Prostate gland (tissue), 2 donors: ENCODE measurements at regions not wholly inside any gene's neighbourhood (a gene's known extent, or its start where the extent isn't known, plus 50 kb on each side); places are given as distances from the start of the nearest gene placed in this dataset.

Experiments
- DNase-seq: peaks from one replicate; pipeline ENCODE4 v3.0.0-alpha.2; 2019; ENCODE audit warnings: low spot score
- H3K27ac ChIP-seq, 2 donors: fragments of 200-600 bp; sonication (generic); 2 replicates each; pipeline ENCODE4 v1.5.1; 2017 to 2019
- H3K27me3 ChIP-seq: fragments of 200-600 bp; sonication (generic); replicated peaks from 2 replicates; pipeline ENCODE4 v1.5.1; 2019; ENCODE audit not compliant: insufficient read depth
- H3K36me3 ChIP-seq, 2 donors: fragments of 200-600 bp; sonication (generic); 1 replicate in 1 of 2; 2 replicates in 1 of 2; pipeline versions ENCODE4 v1.5.1 to v1.8.1; 2017 to 2019
- H3K4me1 ChIP-seq: fragments of 200-600 bp; sonication (generic); replicated peaks from 2 replicates; pipeline ENCODE4 v1.5.1; 2019
- H3K4me3 ChIP-seq, 2 donors: fragments of 200-600 bp; sonication (generic); 2 replicates each; pipeline ENCODE4 v1.5.1; 2017 to 2019
- H3K9me3 ChIP-seq: fragments of 200-600 bp; sonication (generic); 2 replicates; pipeline ENCODE4 v1.5.1; 2017
- POLR2A ChIP-seq: fragments of 450-650 bp; IDR thresholded peaks from one replicate; pipeline ENCODE4 v1.6.1; 2016; ENCODE audit warnings: antibody characterized with exemption, mild to moderate bottlenecking
- POLR2AphosphoS5 ChIP-seq: sonication (generic); formaldehyde crosslinking; IDR thresholded peaks from one replicate; pipeline ENCODE4 v1.6.1; 2017; ENCODE audit warnings: antibody characterized with exemption
- WGBS: methylation state at CpG from one replicate; pipeline ENCODE4 v1.1.5; 2018; 5-methylcytosine and 5-hydroxymethylcytosine counted together
- intact Hi-C: fragments of 100-400 bp; cut with DNase I; formaldehyde crosslinking; loops from one replicate; pipeline ENCODE4 v1.14.2; 2022
- TF ChIP-seq, protein P1 (sequence below), 4 experiments: fragments of 200-600 bp in 2 of 4; fragments of 450-650 bp in 2 of 4; sonication (generic) in 2 of 4; IDR thresholded peaks; 1 replicate in 3 of 4; 2 replicates in 1 of 4; pipeline ENCODE4 v1.5.1; 2016 to 2019; ENCODE audit warnings: antibody characterized with exemption in 4 of 4, mild to moderate bottlenecking in 2 of 4, moderate library complexity in 2 of 4

DNA sequence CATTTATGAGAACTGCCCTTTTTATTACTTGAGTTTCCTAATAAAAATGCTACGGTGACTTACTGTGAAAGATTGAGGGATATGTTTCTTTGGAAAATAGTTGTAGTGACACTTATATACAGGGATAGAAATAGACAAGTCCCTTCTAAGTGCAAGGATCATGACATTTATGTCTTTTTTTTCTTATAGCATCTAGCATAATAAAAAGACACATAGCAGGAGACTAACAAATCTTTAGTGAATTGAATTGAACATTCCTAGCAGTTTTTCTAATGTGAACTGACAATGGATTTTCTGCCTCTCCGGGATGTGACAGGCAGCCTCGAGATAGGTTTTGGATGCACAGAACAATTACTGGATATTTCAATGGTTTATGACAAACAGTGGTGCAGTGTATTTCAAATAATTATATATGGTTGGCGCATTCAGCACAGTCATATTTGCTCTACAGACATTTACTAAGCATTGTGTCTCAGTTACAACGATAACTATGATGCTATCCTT, 562.8 kb downstream of the ADCYAP1 start:
- no peak for DNase-seq
- Histone ChIP-seq H3K9me3 (no peaks in the 10 kb centered on the region), H3K27me3 (no peaks in the 10 kb centered on the region), H3K4me1 (no peaks in the 10 kb centered on the region), H3K36me3 (no peaks in the 10 kb centered on the region), H3K27ac (no peak overlapping the region), H3K4me3 (no peak overlapping the region)
- WGBS, result 35% methylated on average over 5 of the region's 5 CpGs
- TF ChIP-seq, protein P1, sequence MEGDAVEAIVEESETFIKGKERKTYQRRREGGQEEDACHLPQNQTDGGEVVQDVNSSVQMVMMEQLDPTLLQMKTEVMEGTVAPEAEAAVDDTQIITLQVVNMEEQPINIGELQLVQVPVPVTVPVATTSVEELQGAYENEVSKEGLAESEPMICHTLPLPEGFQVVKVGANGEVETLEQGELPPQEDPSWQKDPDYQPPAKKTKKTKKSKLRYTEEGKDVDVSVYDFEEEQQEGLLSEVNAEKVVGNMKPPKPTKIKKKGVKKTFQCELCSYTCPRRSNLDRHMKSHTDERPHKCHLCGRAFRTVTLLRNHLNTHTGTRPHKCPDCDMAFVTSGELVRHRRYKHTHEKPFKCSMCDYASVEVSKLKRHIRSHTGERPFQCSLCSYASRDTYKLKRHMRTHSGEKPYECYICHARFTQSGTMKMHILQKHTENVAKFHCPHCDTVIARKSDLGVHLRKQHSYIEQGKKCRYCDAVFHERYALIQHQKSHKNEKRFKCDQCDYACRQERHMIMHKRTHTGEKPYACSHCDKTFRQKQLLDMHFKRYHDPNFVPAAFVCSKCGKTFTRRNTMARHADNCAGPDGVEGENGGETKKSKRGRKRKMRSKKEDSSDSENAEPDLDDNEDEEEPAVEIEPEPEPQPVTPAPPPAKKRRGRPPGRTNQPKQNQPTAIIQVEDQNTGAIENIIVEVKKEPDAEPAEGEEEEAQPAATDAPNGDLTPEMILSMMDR (IDR thresholded peaks at IDR 0.05), result no peak
- TF ChIP-seq POLR2A (no peak), POLR2AphosphoS5 (no peak)
- intact Hi-C loops, result no loop called here

DNA sequence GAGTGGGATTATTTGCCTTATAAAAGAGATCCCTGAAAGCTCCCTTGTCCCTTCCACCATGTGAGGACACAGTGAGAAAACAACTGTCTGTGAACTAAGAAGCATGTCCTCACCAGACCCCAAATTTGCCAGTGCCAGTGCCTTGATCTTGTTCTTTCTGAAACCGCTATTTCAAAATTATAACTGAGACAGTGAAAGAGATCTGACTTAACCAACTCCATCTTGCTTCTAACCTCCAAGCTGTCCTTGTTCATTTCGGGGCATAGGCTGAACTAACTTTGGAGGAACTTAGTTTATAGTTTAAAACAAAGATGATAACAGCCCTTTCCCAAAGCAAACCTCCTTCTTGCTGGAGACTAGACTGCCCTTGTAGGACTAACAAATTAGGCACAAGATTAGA, 563.9 kb downstream of the ADCYAP1 start:
- no peaks in the 10 kb centered on the region for H3K36me3 ChIP-seq
- no peaks in the 10 kb centered on the region for H3K4me1 ChIP-seq
- no peaks in the 10 kb centered on the region for H3K9me3 ChIP-seq
- TF ChIP-seq POLR2AphosphoS5, result no peak
- TF ChIP-seq, protein P1 (IDR thresholded peaks at IDR 0.05), result no peak
- no peak for TF ChIP-seq POLR2A
- WGBS, result 91% methylated on average over 2 of the region's 2 CpGs
- no peak for DNase-seq
- no peaks in the 10 kb centered on the region for H3K27me3 ChIP-seq
- no peak overlapping the region for H3K4me3 ChIP-seq
- intact Hi-C loops, result no loop called here
- no peak overlapping the region for H3K27ac ChIP-seq

DNA sequence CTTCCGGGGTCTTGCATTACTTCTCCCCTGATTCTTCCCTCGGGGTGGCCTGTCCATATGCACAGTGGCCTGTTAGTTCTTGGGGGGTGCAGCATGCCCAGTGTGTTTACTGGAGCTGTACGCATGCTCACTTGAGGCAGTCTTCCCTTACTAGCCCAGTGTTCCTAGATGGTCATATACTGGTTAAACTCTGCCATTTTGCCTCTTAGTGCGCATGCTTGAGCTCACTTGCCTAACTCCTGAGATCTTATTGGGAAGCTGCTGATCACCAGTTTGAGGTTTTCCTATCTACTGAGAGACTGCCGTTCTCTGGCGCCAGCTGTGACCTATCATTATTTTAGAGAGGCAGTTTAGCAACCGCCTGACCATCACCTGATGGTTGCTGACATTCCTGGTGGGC, 571.2 kb downstream of the ADCYAP1 start:
- Histone ChIP-seq H3K4me1 (no peaks in the 10 kb centered on the region), H3K27me3 (no peaks in the 10 kb centered on the region), H3K27ac (no peak overlapping the region), H3K36me3 (no peaks in the 10 kb centered on the region), H3K4me3 (no peak overlapping the region), H3K9me3 (no peaks in the 10 kb centered on the region)
- intact Hi-C loops, result no loop called here
- 81% methylated on average over 7 of the region's 7 CpGs for WGBS
- no peak for DNase-seq
- no peak for TF ChIP-seq POLR2AphosphoS5
- TF ChIP-seq POLR2A, result no peak
- TF ChIP-seq, protein P1 (IDR thresholded peaks at IDR 0.05), result no peak

DNA sequence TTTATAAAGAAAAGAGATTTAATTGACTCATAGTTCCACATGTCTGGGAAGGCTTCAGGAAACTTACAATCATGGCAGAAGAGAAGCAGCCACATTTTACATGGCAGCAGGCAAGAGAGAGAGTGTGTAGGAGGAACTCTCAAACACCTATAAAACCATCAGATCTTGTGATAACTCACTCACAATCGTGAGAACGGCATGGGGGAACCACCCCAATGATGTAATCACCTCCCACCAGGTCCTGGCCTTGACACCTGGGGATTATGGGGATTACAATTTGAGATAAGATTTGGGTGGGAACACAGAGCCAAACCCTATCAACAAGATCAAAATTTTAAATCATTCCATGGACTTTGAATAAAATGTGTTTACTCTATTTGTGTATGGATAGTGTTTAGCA, 575.6 kb downstream of the ADCYAP1 start:
- TF ChIP-seq, protein P1 (IDR thresholded peaks at IDR 0.05), result no peak
- TF ChIP-seq POLR2A, result no peak
- no peak for TF ChIP-seq POLR2AphosphoS5
- no peaks in the 10 kb centered on the region for H3K36me3 ChIP-seq
- H3K4me1 ChIP-seq, result no peaks in the 10 kb centered on the region
- no peak for DNase-seq
- intact Hi-C loops, result no loop called here
- H3K27me3 ChIP-seq, result no peaks in the 10 kb centered on the region
- H3K4me3 ChIP-seq, result no peak overlapping the region
- H3K27ac ChIP-seq, result no peak overlapping the region
- H3K9me3 ChIP-seq, result no peaks in the 10 kb centered on the region
- WGBS, result 17% methylated on average over 2 of the region's 2 CpGs

DNA sequence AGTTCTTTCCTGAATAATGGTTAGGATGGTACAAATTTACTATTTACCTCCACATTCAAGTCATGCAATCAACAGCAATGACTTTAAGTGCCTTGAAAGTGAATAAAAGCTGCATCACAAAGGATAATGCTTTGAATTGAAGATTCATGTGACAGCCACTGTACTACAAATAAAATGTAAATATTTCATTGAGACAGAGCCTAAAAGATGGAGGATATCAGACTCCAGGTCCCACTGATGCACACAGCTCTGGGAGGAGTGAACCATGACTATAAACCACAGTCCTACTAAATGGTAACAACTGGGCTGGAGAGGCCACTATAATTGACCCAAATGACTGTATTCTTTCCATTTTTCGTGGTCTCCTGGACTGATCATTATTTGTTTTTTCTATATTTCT, 576.9 kb downstream of the ADCYAP1 start:
- DNase-seq, result no peak
- no peaks in the 10 kb centered on the region for H3K36me3 ChIP-seq
- intact Hi-C loops, result no loop called here
- H3K9me3 ChIP-seq, result no peaks in the 10 kb centered on the region
- 78% methylated on average over 1 of the region's 1 CpG for WGBS
- H3K4me3 ChIP-seq, result no peak overlapping the region
- H3K27ac ChIP-seq, result no peak overlapping the region
- TF ChIP-seq POLR2A, result no peak
- no peak for TF ChIP-seq POLR2AphosphoS5
- TF ChIP-seq, protein P1 (IDR thresholded peaks at IDR 0.05), result no peak
- H3K4me1 ChIP-seq, result no peaks in the 10 kb centered on the region
- no peaks in the 10 kb centered on the region for H3K27me3 ChIP-seq
